ENCODE measurements at regions not wholly inside any gene's neighbourhood (a gene's known extent, or its start where the extent isn't known, plus 50 kb on each side); places are given as distances from the start of the nearest gene placed in this dataset.

GRCh38 chr3:44058022-44058867, 183.4 kb upstream of the TOPAZ1 start:
- DNase-seq, result no peak

- no peak for DNase-seq
Measured at GRCh38 chr3:44058868-44059203, 182.8 kb upstream of the TOPAZ1 start.

GRCh38 chr3:44060164-44060563, 181.5 kb upstream of the TOPAZ1 start:
- DNase-seq, result no peak

- no peak for DNase-seq
Measured at GRCh38 chr3:44061268-44061667, 180.4 kb upstream of the TOPAZ1 start.

GRCh38 chr3:44061961-44062360, 179.7 kb upstream of the TOPAZ1 start:
- no peak for DNase-seq

GRCh38 chr3:44065311-44066094, 176.2 kb upstream of the TOPAZ1 start:
- DNase-seq, result peak; percentile 12 to 65

- DNase-seq, result no peak
Measured at GRCh38 chr3:44066806-44067205, 174.9 kb upstream of the TOPAZ1 start.

GRCh38 chr3:44067431-44067830, 174.3 kb upstream of the TOPAZ1 start:
- DNase-seq, result no peak

GRCh38 chr3:44068753-44069152, 172.9 kb upstream of the TOPAZ1 start:
- DNase-seq, result no peak

- DNase-seq, result no peak
Measured at GRCh38 chr3:44069276-44069675, 172.4 kb upstream of the TOPAZ1 start.

GRCh38 chr3:44070841-44071546, 170.7 kb upstream of the TOPAZ1 start:
- DNase-seq, result no peak

GRCh38 chr3:44072601-44073540, 168.8 kb upstream of the TOPAZ1 start:
- no peak for DNase-seq

- DNase-seq, result no peak
Measured at GRCh38 chr3:44074181-44074580, 167.5 kb upstream of the TOPAZ1 start.

GRCh38 chr3:44076221-44076829, 165.4 kb upstream of the TOPAZ1 start:
- DNase-seq, result no peak

GRCh38 chr3:44077267-44077666, 164.4 kb upstream of the TOPAZ1 start:
- no peak for DNase-seq

GRCh38 chr3:44078863-44079262, 162.8 kb upstream of the TOPAZ1 start:
- no peak for DNase-seq

GRCh38 chr3:44079916-44080315, 161.8 kb upstream of the TOPAZ1 start:
- DNase-seq, result no peak

GRCh38 chr3:44080474-44081072, 161.1 kb upstream of the TOPAZ1 start:
- DNase-seq, result no peak

- DNase-seq, result no peak
Measured at GRCh38 chr3:44090036-44090435, 151.7 kb upstream of the TOPAZ1 start.

- DNase-seq, result no peak
Measured at GRCh38 chr3:44092497-44092896, 149.2 kb upstream of the TOPAZ1 start.

GRCh38 chr3:44093531-44093930, 148.2 kb upstream of the TOPAZ1 start:
- DNase-seq, result no peak

Data from NCI-H446 (cell line).